ENCODE measurements at regions not wholly inside any gene's neighbourhood (a gene's known extent, or its start where the extent isn't known, plus 50 kb on each side); places are given as distances from the start of the nearest gene placed in this dataset.
A peak's percentile ranks its signal among the peaks of the same experiment; 100 is the strongest.

DNA sequence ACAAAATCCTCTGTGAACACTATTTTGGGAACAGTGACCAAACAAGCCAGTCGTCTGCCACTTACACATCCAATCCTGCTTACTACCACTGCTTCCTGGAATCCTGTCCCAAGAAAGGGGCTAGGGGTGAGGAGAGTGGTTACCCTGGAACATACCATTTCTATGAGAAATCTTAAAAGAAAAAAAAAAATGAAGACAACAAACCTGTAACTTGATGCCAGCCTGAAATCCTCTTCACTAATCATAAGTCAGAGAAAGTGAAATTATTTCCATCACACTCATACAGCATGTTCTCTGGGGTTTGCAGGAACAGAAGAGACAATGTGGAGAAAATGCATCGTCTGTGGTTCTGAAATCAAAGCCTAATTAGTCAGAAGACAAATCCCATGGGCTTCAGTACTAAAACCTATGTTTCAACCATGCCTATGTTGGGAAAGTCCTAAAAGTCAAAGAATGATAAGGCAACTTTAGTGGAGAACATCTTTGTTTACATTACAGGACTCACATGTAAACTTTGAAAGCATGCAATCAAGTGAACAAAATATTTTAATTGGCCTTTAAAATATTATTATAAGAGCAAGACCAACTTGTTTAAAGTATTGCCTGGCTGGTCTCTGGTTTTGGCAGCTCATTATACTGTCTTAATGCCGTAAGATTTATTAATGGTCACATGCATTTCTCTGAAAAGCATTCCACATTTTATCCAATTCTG, 220.7 kb downstream of the LTN1 start:
- H3K4me3 ChIP-seq (ENCODE audit: low read depth, low read length) = no peak overlapping the region
- TF ChIP-seq, protein P1, sequence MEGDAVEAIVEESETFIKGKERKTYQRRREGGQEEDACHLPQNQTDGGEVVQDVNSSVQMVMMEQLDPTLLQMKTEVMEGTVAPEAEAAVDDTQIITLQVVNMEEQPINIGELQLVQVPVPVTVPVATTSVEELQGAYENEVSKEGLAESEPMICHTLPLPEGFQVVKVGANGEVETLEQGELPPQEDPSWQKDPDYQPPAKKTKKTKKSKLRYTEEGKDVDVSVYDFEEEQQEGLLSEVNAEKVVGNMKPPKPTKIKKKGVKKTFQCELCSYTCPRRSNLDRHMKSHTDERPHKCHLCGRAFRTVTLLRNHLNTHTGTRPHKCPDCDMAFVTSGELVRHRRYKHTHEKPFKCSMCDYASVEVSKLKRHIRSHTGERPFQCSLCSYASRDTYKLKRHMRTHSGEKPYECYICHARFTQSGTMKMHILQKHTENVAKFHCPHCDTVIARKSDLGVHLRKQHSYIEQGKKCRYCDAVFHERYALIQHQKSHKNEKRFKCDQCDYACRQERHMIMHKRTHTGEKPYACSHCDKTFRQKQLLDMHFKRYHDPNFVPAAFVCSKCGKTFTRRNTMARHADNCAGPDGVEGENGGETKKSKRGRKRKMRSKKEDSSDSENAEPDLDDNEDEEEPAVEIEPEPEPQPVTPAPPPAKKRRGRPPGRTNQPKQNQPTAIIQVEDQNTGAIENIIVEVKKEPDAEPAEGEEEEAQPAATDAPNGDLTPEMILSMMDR (IDR thresholded peaks at IDR 0.05; ENCODE audit: low read depth, low read length, missing control alignments) = no peak
- in situ Hi-C loops (cut with HindIII; ENCODE audit: low sequenced_read_pairs) = no loop called here
- DNase-seq (ENCODE audit: low read depth) = peak; percentile 59

DNA sequence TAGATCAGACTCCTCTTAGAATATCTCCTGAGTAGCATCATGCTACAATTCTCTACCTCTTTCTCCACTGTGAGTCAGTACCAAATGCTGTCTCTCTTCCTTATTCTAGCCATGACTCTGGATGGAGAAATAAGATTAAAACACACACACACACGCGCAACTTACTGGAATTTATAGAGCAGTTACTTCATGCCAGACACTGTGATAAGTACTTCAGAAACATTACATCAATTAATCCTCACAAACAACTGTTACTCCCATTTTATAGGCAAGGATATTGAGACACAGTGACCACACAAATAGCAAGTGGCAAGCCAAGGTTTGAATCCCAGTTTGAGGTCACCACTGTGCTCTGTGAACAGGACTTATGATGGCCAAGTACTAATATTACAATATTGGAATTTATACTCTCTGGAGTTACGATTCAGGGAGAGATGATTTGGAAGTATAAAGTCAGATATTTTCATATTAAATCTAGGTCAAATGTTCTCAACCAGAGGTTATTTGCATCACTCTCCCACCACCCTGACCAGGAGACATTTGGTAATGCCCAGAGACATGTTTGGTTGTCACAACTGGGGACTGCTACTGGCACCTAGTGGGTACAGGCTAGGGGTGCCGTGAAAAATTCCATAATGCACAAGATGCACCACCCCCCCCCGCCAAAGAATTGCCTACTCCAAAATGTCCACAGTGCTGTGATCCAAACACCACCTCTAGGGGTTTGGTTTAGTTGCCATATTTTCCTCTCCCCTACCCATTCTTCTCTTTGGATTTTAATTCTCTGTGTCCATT, 221.6 kb downstream of the LTN1 start:
- TF ChIP-seq, protein P1 (IDR thresholded peaks at IDR 0.05; ENCODE audit: low read depth, low read length, missing control alignments) = no peak
- no peak for DNase-seq (ENCODE audit: low read depth)
- in situ Hi-C loops (cut with HindIII; ENCODE audit: low sequenced_read_pairs) = no loop called here
- H3K4me3 ChIP-seq (ENCODE audit: low read depth, low read length) = no peak overlapping the region

DNA sequence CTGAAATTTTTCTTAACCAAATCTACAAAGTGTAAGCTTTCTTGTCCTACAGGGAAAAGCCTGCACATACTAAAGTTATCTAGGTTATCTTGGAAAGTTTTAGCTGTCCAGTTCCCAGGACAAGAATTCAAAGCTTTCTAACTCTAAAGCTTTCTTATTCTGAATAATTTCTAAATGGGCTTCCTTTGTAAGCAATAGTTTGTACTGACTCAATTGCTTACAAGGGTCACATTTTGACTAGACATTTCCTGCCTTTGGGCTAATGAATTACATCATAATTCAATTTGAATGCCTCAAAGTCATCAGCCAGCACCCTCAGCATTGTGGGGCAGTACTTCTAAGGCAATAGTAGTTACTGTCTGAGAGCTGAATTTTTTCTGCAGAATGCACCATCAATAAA, 223.0 kb downstream of the LTN1 start:
- no peak for DNase-seq (ENCODE audit: low read depth)
- TF ChIP-seq, protein P1 (IDR thresholded peaks at IDR 0.05; ENCODE audit: low read depth, low read length, missing control alignments) = no peak
- H3K4me3 ChIP-seq (ENCODE audit: low read depth, low read length) = no peak overlapping the region
- in situ Hi-C loops (cut with HindIII; ENCODE audit: low sequenced_read_pairs) = no loop called here

DNA sequence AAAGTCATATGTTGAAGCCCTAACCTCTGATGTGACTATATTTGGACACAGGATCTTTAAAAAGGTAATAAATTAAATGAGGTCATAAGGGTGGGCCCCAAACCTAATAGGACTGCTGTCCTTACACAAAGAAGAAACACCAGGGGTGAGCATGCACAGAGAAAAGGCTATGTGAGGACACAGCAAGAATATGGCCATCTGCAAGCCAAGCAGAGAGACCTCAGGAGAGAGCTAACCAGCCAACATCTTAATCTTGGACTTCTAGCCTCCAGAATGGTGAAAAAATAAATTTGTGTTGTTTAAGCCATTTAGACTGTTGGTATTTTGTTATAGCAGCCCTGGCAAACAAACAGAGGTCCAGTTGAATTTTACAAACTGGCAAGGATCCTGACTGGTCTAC, 223.9 kb downstream of the LTN1 start:
- no peak overlapping the region for H3K4me3 ChIP-seq (ENCODE audit: low read depth, low read length)
- in situ Hi-C loops (cut with HindIII; ENCODE audit: low sequenced_read_pairs) = no loop called here
- DNase-seq (ENCODE audit: low read depth) = no peak
- TF ChIP-seq, protein P1 (IDR thresholded peaks at IDR 0.05; ENCODE audit: low read depth, low read length, missing control alignments) = no peak

DNA sequence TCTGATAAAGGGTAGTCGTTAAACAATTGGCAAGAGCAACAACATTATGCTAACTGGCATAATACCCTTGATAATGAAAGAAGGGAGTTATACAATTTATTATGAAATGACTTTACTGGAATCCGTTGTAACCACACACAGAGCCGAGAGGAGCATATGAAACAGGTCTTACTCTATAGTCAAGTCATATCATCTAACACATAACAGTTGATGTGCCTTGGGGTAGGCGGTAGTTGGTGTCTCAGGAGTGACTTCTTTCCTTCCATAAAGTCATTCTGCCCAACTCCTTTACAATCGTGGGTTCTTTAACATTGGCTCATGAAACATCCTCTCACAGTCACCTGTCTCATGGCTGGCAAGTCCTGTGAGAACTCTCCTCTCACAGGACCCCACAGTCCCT, 225.2 kb downstream of the LTN1 start:
- no peak for DNase-seq (ENCODE audit: low read depth)
- in situ Hi-C loops (cut with HindIII; ENCODE audit: low sequenced_read_pairs) = no loop called here
- TF ChIP-seq, protein P1 (IDR thresholded peaks at IDR 0.05; ENCODE audit: low read depth, low read length, missing control alignments) = no peak
- no peak overlapping the region for H3K4me3 ChIP-seq (ENCODE audit: low read depth, low read length)

DNA sequence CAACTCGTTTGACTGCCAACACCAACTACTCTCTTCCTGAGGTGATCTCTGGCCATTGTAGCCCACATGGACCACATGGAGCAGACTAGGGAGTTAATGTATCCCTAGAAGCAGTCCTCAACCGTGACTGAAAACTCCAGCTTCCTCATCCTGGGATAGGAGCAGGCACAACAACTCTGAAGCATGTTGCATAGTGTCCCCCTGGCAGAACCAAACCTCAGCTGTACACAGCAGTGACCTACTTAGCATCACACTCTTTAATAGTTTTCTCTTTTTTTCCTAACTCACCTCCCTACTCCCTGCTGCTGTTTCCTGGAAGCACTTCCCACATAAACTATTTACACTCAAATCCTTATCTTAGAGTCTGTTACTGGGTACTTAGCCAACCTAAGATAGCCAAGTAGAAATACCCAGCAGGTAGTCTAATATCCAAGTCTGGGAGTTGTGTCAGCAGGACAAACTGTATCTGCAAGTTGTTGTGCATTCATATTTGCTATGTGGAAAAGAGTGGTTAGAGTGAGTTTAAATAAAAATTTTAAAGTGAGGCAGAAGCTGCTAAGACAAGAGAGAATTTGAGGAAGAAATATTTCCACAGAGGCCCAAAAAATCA, 228.8 kb downstream of the LTN1 start:
- TF ChIP-seq, protein P1 (IDR thresholded peaks at IDR 0.05; ENCODE audit: low read depth, low read length, missing control alignments) = no peak
- in situ Hi-C loops (cut with HindIII; ENCODE audit: low sequenced_read_pairs) = no loop called here

More for the DNA sequence above, 228.8 kb downstream of the LTN1 start:
- no peak for DNase-seq (ENCODE audit: low read depth)
- H3K4me3 ChIP-seq (ENCODE audit: low read depth, low read length) = no peak overlapping the region

Data from astrocyte of the cerebellum (primary cell).